K562 (cell line): ENCODE measurements at regions not wholly inside any gene's neighbourhood (a gene's known extent, or its start where the extent isn't known, plus 50 kb on each side); places are given as distances from the start of the nearest gene placed in this dataset.

Source experiments
- ATAC-seq: fragments of 200-7000 bp; cut with Tn5 transposase; 3 replicates; pipeline ENCODE4 v1.9.1; 2020; ENCODE audit warnings: moderate library complexity
- BruUV-seq: library from RNA; stranded (reverse); fragments of 400-500 nt; replicated peaks from 2 replicates; lab custom pipeline; 2021; lab: Mats Ljungman, UMichigan
- CTCF ChIA-PET: fragments of 300-600 bp; formaldehyde crosslinking; extraction: SDS; loops from one replicate; lab custom pipeline; 2021; ENCODE audit warnings: low intra/inter-chr PET ratio; lab: Yijun Ruan, JAX
- POLR2A ChIA-PET: fragments of 300-600, 350-650 bp; sonication (Branson Sonifier 250); formaldehyde crosslinking; extraction: SDS; loops from one replicate; lab custom pipeline; 2021; ENCODE audit warnings: antibody characterized with exemption, inconsistent platforms; lab: Yijun Ruan, JAX
- DNase-seq, 4 experiments: peaks; one replicate each; pipeline versions ENCODE4 v3.0.0 to v3.0.0-alpha.2; 2011 to 2018; ENCODE audit warnings: low spot score in 3 of 4, mixed read lengths in 3 of 4; ENCODE audit errors: extremely low read depth in 1 of 4
- FAIRE-seq: peaks from 2 replicates; lab custom pipeline; 2011; peaks lifted over from hg19 to GRCh38; lab: Jason Lieb, UNC
- H2AFZ ChIP-seq: 2 replicates; pipeline ENCODE4 v1.6.0; 2011; ENCODE audit warnings: low read depth, low read length, control low read depth, inconsistent platforms
- H3K27ac ChIP-seq: fragments of 200-600 bp; 3 replicates; pipeline ENCODE4 v1.8.0; 2011; ENCODE audit warnings: low read depth, mild to moderate bottlenecking, control low read depth, inconsistent platforms, low read length, moderate library complexity, mixed read lengths; ENCODE audit errors: extremely low read depth
- H3K27me3 ChIP-seq, 2 experiments: fragments of 300-600 bp in 1 of 2; 2 replicates in 1 of 2; 3 replicates in 1 of 2; pipeline versions ENCODE4 v1.6.0 to v1.8.0; 2011; ENCODE audit warnings: inconsistent platforms in 2 of 2, low read length in 2 of 2, mild to moderate bottlenecking in 1 of 2, mixed read lengths in 1 of 2, moderate library complexity in 1 of 2; ENCODE audit not compliant: control insufficient read depth in 2 of 2, insufficient read depth in 2 of 2
- H3K36me3 ChIP-seq: fragments of 300-600 bp; 3 replicates; pipeline ENCODE4 v1.8.0; 2011; ENCODE audit warnings: mild to moderate bottlenecking, low read length, inconsistent platforms; ENCODE audit not compliant: control insufficient read depth, insufficient read depth
- H3K4me1 ChIP-seq, 2 experiments: fragments of 200-600 bp in 1 of 2; replicated peaks in 1 of 2; 2 replicates in 1 of 2; 3 replicates in 1 of 2; pipeline versions ENCODE4 v1.5.1 to v1.8.0; 2011; ENCODE audit warnings: inconsistent platforms in 2 of 2, low read length in 2 of 2, mild to moderate bottlenecking in 1 of 2, mixed read lengths in 1 of 2, moderate library complexity in 1 of 2; ENCODE audit not compliant: control insufficient read depth in 2 of 2, insufficient read depth in 2 of 2
- H3K4me2 ChIP-seq: 2 replicates; pipeline ENCODE4 v1.6.1; 2011; ENCODE audit warnings: low read length, control low read depth, inconsistent platforms, mixed read lengths; ENCODE audit not compliant: insufficient read depth
- H3K4me3 ChIP-seq: fragments of 200-600 bp; sonication (generic), shearing (Covaris generic); 2 replicates; pipeline ENCODE4 v1.5.1; 2016; ENCODE audit warnings: control low read depth, inconsistent platforms
- H3K79me2 ChIP-seq: fragments of 200-600 bp; 3 replicates; pipeline ENCODE4 v1.8.0; 2011; ENCODE audit warnings: low read length, inconsistent platforms; ENCODE audit not compliant: control insufficient read depth, insufficient read depth
- H3K9ac ChIP-seq, 2 experiments: 2 replicates each; pipeline versions ENCODE4 v1.6.0 to v1.6.1; 2011; ENCODE audit warnings: low read depth in 2 of 2, low read length in 2 of 2, control low read depth in 1 of 2, inconsistent platforms in 1 of 2, mild to moderate bottlenecking in 1 of 2, mixed read lengths in 1 of 2; ENCODE audit not compliant: insufficient read depth in 1 of 2
- H3K9me1 ChIP-seq: one replicate; pipeline ENCODE4 v1.6.0; 2011; ENCODE audit warnings: inconsistent platforms, mild to moderate bottlenecking, low read length, moderate library complexity; ENCODE audit not compliant: control insufficient read depth, insufficient read depth
- H3K9me3 ChIP-seq: replicated peaks from 2 replicates; pipeline ENCODE4 v1.5.1; 2011; ENCODE audit warnings: low read depth, low read length, inconsistent platforms; ENCODE audit not compliant: control insufficient read depth, insufficient read depth
- H4K20me1 ChIP-seq: replicated peaks from 2 replicates; pipeline ENCODE4 v1.6.1; 2011; ENCODE audit warnings: low read length, inconsistent platforms, mixed read lengths; ENCODE audit not compliant: control insufficient read depth, insufficient read depth
- CBFA2T2 ChIP-seq: fragments of 450-650 bp; conservative IDR thresholded peaks from 2 replicates; pipeline ENCODE4 v1.6.1; 2017; ENCODE audit warnings: mild to moderate bottlenecking
- GTF2F1 ChIP-seq: IDR thresholded peaks from 2 replicates; pipeline ENCODE4 v1.6.1; 2011; ENCODE audit warnings: low read depth, low read length, improper control_type of control experiment
- HDAC1 ChIP-seq, 2 experiments: fragments of 450-650 bp; IDR thresholded peaks; 2 replicates each; pipeline ENCODE4 v1.6.1; 2016 to 2017; ENCODE audit warnings: inconsistent platforms in 1 of 2, mild to moderate bottlenecking in 1 of 2, moderate library complexity in 1 of 2
- IFI16 ChIP-seq: fragments of 250-450 bp; sonication (Bioruptor Pico); IDR thresholded peaks from 2 replicates; pipeline ENCODE4 v2.1.2; 2022; ENCODE audit warnings: mild to moderate bottlenecking, inconsistent platforms
- MGA ChIP-seq: fragments of 450-650 bp; IDR thresholded peaks from 2 replicates; pipeline ENCODE4 v1.6.1; 2016; ENCODE audit warnings: mild to moderate bottlenecking, moderate library complexity
- NFE2 ChIP-seq: IDR thresholded peaks from 2 replicates; pipeline ENCODE4 v1.6.1; 2014; ENCODE audit warnings: antibody characterized with exemption, low read depth
- NUFIP1 ChIP-seq: fragments of 450-650 bp; IDR thresholded peaks from 2 replicates; pipeline ENCODE4 v1.6.1; 2018; ENCODE audit not compliant: partially characterized antibody
- PRMT5 ChIP-seq: sonication (generic); formaldehyde crosslinking; IDR thresholded peaks from 2 replicates; pipeline ENCODE4 v1.5.0; 2020; ENCODE audit warnings: missing genetic modification reagents
- SMARCA5 ChIP-seq: fragments of 450-650 bp; IDR thresholded peaks from 2 replicates; pipeline ENCODE4 v1.6.1; 2016
- ZC3H8 ChIP-seq: fragments of 450-650 bp; IDR thresholded peaks from 2 replicates; pipeline ENCODE4 v1.6.1; 2017
- WGBS: fragments of 100-300 bp; shearing (Covaris generic); methylation state at CpG from one replicate; pipeline ENCODE4 v1.1.6; 2016; ENCODE audit warnings: low coverage, mixed read lengths; ENCODE audit not compliant: insufficient coverage; ENCODE audit errors: missing lambda C conversion rate; 5-methylcytosine and 5-hydroxymethylcytosine counted together
- in situ Hi-C: fragments of 300-500 bp; cut with MboI; formaldehyde crosslinking; loops from 4 replicates; pipeline ENCODE4 v1.15.0; 2018; ENCODE audit warnings: inconsistent platforms, mixed read lengths
- intact Hi-C: fragments of 100-400 bp; cut with micrococcal nuclease; formaldehyde crosslinking; loops from 2 replicates; pipeline ENCODE4 v1.14.2; 2022

- 0% methylated on average over 1 of the region's 1 CpG for WGBS
- intact Hi-C loops = no loop called here
- Histone ChIP-seq H3K4me2 (no peak overlapping the region), H3K9me3 (no peaks in the 10 kb centered on the region), H3K4me3 (no peak overlapping the region), H4K20me1 (no peaks in the 10 kb centered on the region), H3K79me2 (no peaks in the 10 kb centered on the region), H3K27me3 (peaks cover 0 to 3% of the 10 kb centered on the region in 2 experiments; a peak in 1 of 5 replicates), H3K4me1 (peaks cover 0 to 7% of the 10 kb centered on the region in 2 experiments; a peak in 1 of 5 replicates), H2AFZ (no peak overlapping the region), H3K9ac (no peak overlapping the region), H3K27ac (no peak overlapping the region), H3K9me1 (no peaks in the 10 kb centered on the region), H3K36me3 (no peaks in the 10 kb centered on the region)
- ChIA-PET POLR2A (no interaction called here), CTCF (no interaction called here)
- in situ Hi-C loops = no loop called here
- ATAC-seq (no peak), DNase-seq (no peak), FAIRE-seq (no peak)
- BruUV-seq = no TSS peak
- TF ChIP-seq IFI16 (CRISPR knock-in tag) (no peak), PRMT5 (CRISPR knock-in tag) (no peak), MGA (no peak), CBFA2T2 (no peak), GTF2F1 (no peak), HDAC1 (IDR thresholded peaks at IDR 0.05) (no peak), NFE2 (no peak), NUFIP1 (no peak), SMARCA5 (no peak), ZC3H8 (no peak)
Observed at GRCh38 chr4:123476089-123476488, 79.5 kb downstream of the SPRY1 start.
